Suppressor macrophage (primary cell): ENCODE measurements at regions not wholly inside any gene's neighbourhood (a gene's known extent, or its start where the extent isn't known, plus 50 kb on each side); places are given as distances from the start of the nearest gene placed in this dataset.

ENCODE experiments used
- DNase-seq, 4 experiments: peaks; one replicate each; pipeline ENCODE4 v3.0.0-alpha.2; 2020 to 2022

- no peak for DNase-seq
Observed at GRCh38 chr18:77940566-77940965, 690.9 kb downstream of the GALR1 start.

GRCh38 chr18:77944533-77944932, 694.9 kb downstream of the GALR1 start:
- no peak for DNase-seq

GRCh38 chr18:77948567-77948966, 698.9 kb downstream of the GALR1 start:
- no peak for DNase-seq

- no peak for DNase-seq
Observed at GRCh38 chr18:77949355-77949973, 699.8 kb downstream of the GALR1 start.

GRCh38 chr18:77959248-77959647, 709.6 kb downstream of the GALR1 start:
- DNase-seq = no peak

GRCh38 chr18:77960791-77961410, 711.3 kb downstream of the GALR1 start:
- DNase-seq = no peak

GRCh38 chr18:77967071-77967470, 717.4 kb downstream of the GALR1 start:
- DNase-seq = no peak

GRCh38 chr18:77967791-77968190, 718.1 kb downstream of the GALR1 start:
- no peak for DNase-seq

GRCh38 chr18:77969972-77970371, 720.3 kb downstream of the GALR1 start:
- DNase-seq = no peak

- DNase-seq = no peak
Observed at GRCh38 chr18:77970814-77971213, 721.2 kb downstream of the GALR1 start.

GRCh38 chr18:77973745-77974144, 724.1 kb downstream of the GALR1 start:
- DNase-seq = no peak

- no peak for DNase-seq
Observed at GRCh38 chr18:77974329-77974728, 724.7 kb downstream of the GALR1 start.

- DNase-seq = no peak
Observed at GRCh38 chr18:77977331-77977730, 727.7 kb downstream of the GALR1 start.

GRCh38 chr18:77980275-77980674, 730.6 kb downstream of the GALR1 start:
- no peak for DNase-seq

GRCh38 chr18:77981874-77982273, 732.2 kb downstream of the GALR1 start:
- DNase-seq = no peak

GRCh38 chr18:77983270-77983669, 733.6 kb downstream of the GALR1 start:
- no peak for DNase-seq

- no peak for DNase-seq
Observed at GRCh38 chr18:77984178-77984577, 734.5 kb downstream of the GALR1 start.

GRCh38 chr18:77984833-77985232, 735.2 kb downstream of the GALR1 start:
- no peak for DNase-seq

GRCh38 chr18:77985526-77986281, 736.1 kb downstream of the GALR1 start:
- no peak for DNase-seq

- no peak for DNase-seq
Observed at GRCh38 chr18:77990131-77990530, 740.5 kb downstream of the GALR1 start.

- DNase-seq = no peak
Observed at GRCh38 chr18:77990901-77991300, 741.3 kb downstream of the GALR1 start.

- DNase-seq = no peak
Observed at GRCh38 chr18:77992057-77992456, 742.4 kb downstream of the GALR1 start.

GRCh38 chr18:77993188-77993981, 743.7 kb downstream of the GALR1 start:
- DNase-seq = no peak
